Chondrocyte (in vitro differentiated cells): ENCODE measurements at regions not wholly inside any gene's neighbourhood (a gene's known extent, or its start where the extent isn't known, plus 50 kb on each side); places are given as distances from the start of the nearest gene placed in this dataset.

ENCODE experiments used
- DNase-seq: peaks from one replicate; pipeline ENCODE4 v3.0.0; 2021; ENCODE audit warnings: mixed read lengths, low spot score
- H3K27ac Mint-ChIP-seq: one replicate; pipeline ENCODE4 v1.8.0; 2021; ENCODE audit warnings: mild to moderate bottlenecking, moderate library complexity, mixed read lengths; ENCODE audit not compliant: unreplicated experiment
- H3K27me3 Mint-ChIP-seq: 2 replicates; pipeline ENCODE4 v1.8.0; 2021; ENCODE audit warnings: low read depth, mixed read lengths
- H3K36me3 Mint-ChIP-seq: 2 replicates; pipeline ENCODE4 v1.8.0; 2021; ENCODE audit warnings: low read depth, mixed read lengths
- H3K4me1 Mint-ChIP-seq: 2 replicates; pipeline ENCODE4 v1.8.0; 2021; ENCODE audit warnings: low read depth, mild to moderate bottlenecking, mixed read lengths
- H3K4me3 Mint-ChIP-seq: one replicate; pipeline ENCODE4 v1.8.0; 2021; ENCODE audit warnings: mild to moderate bottlenecking, moderate library complexity, mixed read lengths; ENCODE audit not compliant: unreplicated experiment
- H3K9me3 Mint-ChIP-seq: 2 replicates; pipeline ENCODE4 v1.8.0; 2021; ENCODE audit warnings: low read depth, mixed read lengths
- TF ChIP-seq, protein P1 (sequence below): fragments of 200-600 bp; sonication (generic); IDR thresholded peaks from 2 replicates; pipeline ENCODE4 v1.5.0; 2021; ENCODE audit warnings: antibody characterized with exemption, mild to moderate bottlenecking, moderate library complexity

GRCh38 chr7:19988860-19989259 is 215.4 kb upstream of the TMEM196 start:
- Mint-ChIP-seq H3K4me3 (no peak overlapping the region), H3K27ac (no peak overlapping the region), H3K4me1 (no peaks in the 10 kb centered on the region), H3K27me3 (peaks cover 11% of the 10 kb centered on the region), H3K9me3 (peaks cover 9% of the 10 kb centered on the region), H3K36me3 (peaks cover 2% of the 10 kb centered on the region)
- TF ChIP-seq, protein P1, sequence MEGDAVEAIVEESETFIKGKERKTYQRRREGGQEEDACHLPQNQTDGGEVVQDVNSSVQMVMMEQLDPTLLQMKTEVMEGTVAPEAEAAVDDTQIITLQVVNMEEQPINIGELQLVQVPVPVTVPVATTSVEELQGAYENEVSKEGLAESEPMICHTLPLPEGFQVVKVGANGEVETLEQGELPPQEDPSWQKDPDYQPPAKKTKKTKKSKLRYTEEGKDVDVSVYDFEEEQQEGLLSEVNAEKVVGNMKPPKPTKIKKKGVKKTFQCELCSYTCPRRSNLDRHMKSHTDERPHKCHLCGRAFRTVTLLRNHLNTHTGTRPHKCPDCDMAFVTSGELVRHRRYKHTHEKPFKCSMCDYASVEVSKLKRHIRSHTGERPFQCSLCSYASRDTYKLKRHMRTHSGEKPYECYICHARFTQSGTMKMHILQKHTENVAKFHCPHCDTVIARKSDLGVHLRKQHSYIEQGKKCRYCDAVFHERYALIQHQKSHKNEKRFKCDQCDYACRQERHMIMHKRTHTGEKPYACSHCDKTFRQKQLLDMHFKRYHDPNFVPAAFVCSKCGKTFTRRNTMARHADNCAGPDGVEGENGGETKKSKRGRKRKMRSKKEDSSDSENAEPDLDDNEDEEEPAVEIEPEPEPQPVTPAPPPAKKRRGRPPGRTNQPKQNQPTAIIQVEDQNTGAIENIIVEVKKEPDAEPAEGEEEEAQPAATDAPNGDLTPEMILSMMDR: no peak
- DNase-seq: no peak

- Mint-ChIP-seq H3K27me3 (peaks cover 6% of the 10 kb centered on the region), H3K4me3 (no peak overlapping the region), H3K36me3 (no peaks in the 10 kb centered on the region), H3K9me3 (peaks cover 2% of the 10 kb centered on the region), H3K27ac (no peak overlapping the region), H3K4me1 (no peaks in the 10 kb centered on the region)
- TF ChIP-seq, protein P1: no peak
- no peak for DNase-seq
Observed at GRCh38 chr7:19984231-19984632, 210.8 kb upstream of the TMEM196 start.

- DNase-seq: no peak
- Mint-ChIP-seq H3K36me3 (no peaks in the 10 kb centered on the region), H3K27me3 (peaks cover 5% of the 10 kb centered on the region), H3K27ac (no peak overlapping the region), H3K9me3 (peaks cover 11% of the 10 kb centered on the region), H3K4me3 (no peak overlapping the region), H3K4me1 (no peaks in the 10 kb centered on the region)
- TF ChIP-seq, protein P1: peak; percentile 77
Observed at GRCh38 chr7:19982841-19983835, 209.7 kb upstream of the TMEM196 start.

DNA sequence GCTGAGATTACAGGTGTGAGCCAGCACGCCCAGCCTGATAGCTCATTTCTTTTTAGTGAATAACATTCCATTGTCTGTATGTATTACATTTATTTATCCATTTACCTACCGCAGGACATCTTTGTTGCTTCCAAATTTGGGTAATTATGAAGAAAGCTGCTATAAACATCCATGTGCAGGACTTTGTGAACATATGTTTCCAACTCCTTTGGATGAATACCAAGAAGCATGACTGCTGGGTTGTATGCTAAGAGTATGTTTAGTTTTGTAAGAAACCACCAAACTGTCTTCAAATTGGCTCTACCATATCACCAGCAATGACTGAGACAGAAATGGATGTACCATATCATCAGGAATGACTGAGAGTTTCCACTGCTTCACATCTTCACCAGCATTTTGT is 200.2 kb upstream of the TMEM196 start:
- TF ChIP-seq, protein P1: no peak

GRCh38 chr7:19972876-19973275 is 199.5 kb upstream of the TMEM196 start:
- DNase-seq: no peak
- TF ChIP-seq, protein P1: no peak
- H3K9me3 Mint-ChIP-seq: no peaks in the 10 kb centered on the region
- peaks cover 8% of the 10 kb centered on the region for H3K27me3 Mint-ChIP-seq
- peaks cover 3% of the 10 kb centered on the region for H3K4me1 Mint-ChIP-seq
- no peak overlapping the region for H3K4me3 Mint-ChIP-seq
- no peak overlapping the region for H3K27ac Mint-ChIP-seq
- H3K36me3 Mint-ChIP-seq: no peaks in the 10 kb centered on the region

More for the DNA sequence above, 200.2 kb upstream of the TMEM196 start:
- DNase-seq: no peak
- peaks cover 3% of the 10 kb centered on the region for H3K4me1 Mint-ChIP-seq
- no peak overlapping the region for H3K4me3 Mint-ChIP-seq
- H3K9me3 Mint-ChIP-seq: peaks cover 2% of the 10 kb centered on the region
- peaks cover 8% of the 10 kb centered on the region for H3K27me3 Mint-ChIP-seq
- no peak overlapping the region for H3K27ac Mint-ChIP-seq
- no peaks in the 10 kb centered on the region for H3K36me3 Mint-ChIP-seq
